HL-60 (cell line): ENCODE measurements at regions not wholly inside any gene's neighbourhood (a gene's known extent, or its start where the extent isn't known, plus 50 kb on each side); places are given as distances from the start of the nearest gene placed in this dataset.

ENCODE experiments used
- DNase-seq, 2 experiments: peaks; one replicate each; pipeline ENCODE4 v3.0.0-alpha.2; 2010 to 2020; ENCODE audit warnings: low read depth in 1 of 2, low spot score in 1 of 2
- H3K27ac ChIP-seq: fragments of 250-450 bp; sonication (Bioruptor Pico); replicated peaks from 2 replicates; pipeline ENCODE4 v1.5.1; 2020; ENCODE audit warnings: mild to moderate bottlenecking, moderate library complexity
- H3K27me3 ChIP-seq: fragments of 250-450 bp; sonication (Bioruptor Pico); 2 replicates; pipeline ENCODE4 v1.5.1; 2021; ENCODE audit warnings: mild to moderate bottlenecking, moderate library complexity; ENCODE audit not compliant: insufficient read depth, poor library complexity, severe bottlenecking
- H3K4me3 ChIP-seq: replicated peaks from 2 replicates; pipeline ENCODE4 v1.5.1; 2011; ENCODE audit warnings: mild to moderate bottlenecking, control low read depth, low read length; ENCODE audit not compliant: insufficient read depth
- CTCF ChIP-seq: IDR thresholded peaks from one replicate; pipeline ENCODE4 v1.5.1; 2011; ENCODE audit warnings: low read length, control low read depth, inconsistent platforms; ENCODE audit not compliant: insufficient read depth
- GABPA ChIP-seq: IDR thresholded peaks from 2 replicates; pipeline ENCODE4 v1.6.1; 2012; ENCODE audit warnings: low read depth
- POLR2AphosphoS5 ChIP-seq: IDR thresholded peaks from 2 replicates; pipeline ENCODE4 v1.6.1; 2012; ENCODE audit warnings: low read depth
- REST ChIP-seq: IDR thresholded peaks from 2 replicates; pipeline ENCODE4 v1.6.1; 2012; ENCODE audit warnings: low read depth; ENCODE audit not compliant: insufficient replicate concordance
- SPI1 ChIP-seq: IDR thresholded peaks from 2 replicates; pipeline ENCODE4 v1.6.1; 2012; ENCODE audit warnings: low read depth, mild to moderate bottlenecking, borderline replicate concordance

GRCh38 chr5:136799806-136800372, 434.5 kb upstream of the TRPC7 start:
- DNase-seq = no peak
- H3K27me3 ChIP-seq = no peaks in the 10 kb centered on the region
- no peak overlapping the region for H3K4me3 ChIP-seq
- TF ChIP-seq SPI1 (no peak), GABPA (no peak), CTCF (no peak), POLR2AphosphoS5 (no peak), REST (no peak)
- H3K27ac ChIP-seq = no peak overlapping the region

GRCh38 chr5:136793300-136793699, 428.0 kb upstream of the TRPC7 start:
- no peak for TF ChIP-seq GABPA
- no peak for TF ChIP-seq REST
- no peak for TF ChIP-seq POLR2AphosphoS5
- TF ChIP-seq CTCF = no peak
- no peak for TF ChIP-seq SPI1
- Histone ChIP-seq H3K27me3 (no peaks in the 10 kb centered on the region), H3K4me3 (no peak overlapping the region), H3K27ac (no peak overlapping the region)
- DNase-seq = no peak

GRCh38 chr5:136781464-136781863, 416.1 kb upstream of the TRPC7 start:
- no peaks in the 10 kb centered on the region for H3K27me3 ChIP-seq
- no peak for DNase-seq
- H3K4me3 ChIP-seq = no peak overlapping the region
- TF ChIP-seq SPI1 = no peak
- TF ChIP-seq GABPA = no peak
- no peak for TF ChIP-seq CTCF
- TF ChIP-seq POLR2AphosphoS5 = no peak
- no peak for TF ChIP-seq REST
- H3K27ac ChIP-seq = no peak overlapping the region
